HepG2 (cell line): ENCODE measurements at regions not wholly inside any gene's neighbourhood (a gene's known extent, or its start where the extent isn't known, plus 50 kb on each side); places are given as distances from the start of the nearest gene placed in this dataset.

Experiments
- ATAC-seq: fragments of 200-7000 bp; cut with Tn5 transposase; 3 replicates; pipeline ENCODE4 v1.9.1; 2020; ENCODE audit warnings: mild to moderate bottlenecking, moderate library complexity
- BruUV-seq: library from RNA; stranded (reverse); fragments of 400-500 nt; replicated peaks from 2 replicates; lab custom pipeline; 2021; lab: Mats Ljungman, UMichigan
- CTCF ChIA-PET: fragments of 300-600 bp; formaldehyde crosslinking; extraction: SDS; loops from one replicate; lab custom pipeline; 2021; ENCODE audit warnings: low total read pairs, inconsistent platforms, low intra/inter-chr PET ratio; lab: Yijun Ruan, JAX
- POLR2A ChIA-PET: fragments of 350-600 bp; sonication (Branson Sonifier 250); formaldehyde crosslinking; loops from one replicate; lab custom pipeline; 2020; ENCODE audit warnings: antibody characterized with exemption, inconsistent platforms; lab: Yijun Ruan, JAX
- DNase-seq: peaks from one replicate; pipeline ENCODE4 v3.0.0-alpha.2; 2015; ENCODE audit warnings: low spot score
- FAIRE-seq: peaks from 3 replicates; lab custom pipeline; 2011; peaks lifted over from hg19 to GRCh38; lab: Jason Lieb, UNC
- H2AFZ ChIP-seq: one replicate; pipeline ENCODE4 v1.6.1; 2011; ENCODE audit warnings: low read length, inconsistent platforms
- H3K27ac ChIP-seq: fragments of 300-600 bp; 3 replicates; pipeline ENCODE4 v1.8.0; 2011; ENCODE audit warnings: mixed run types, mild to moderate bottlenecking, mixed read lengths, low read length, inconsistent platforms; ENCODE audit not compliant: insufficient read depth; ENCODE audit errors: extremely low read length
- H3K27me3 ChIP-seq, 2 experiments: fragments of 200-600 bp in 1 of 2; 2 replicates in 1 of 2; 3 replicates in 1 of 2; pipeline versions ENCODE4 v1.6.0 to v1.8.0; 2011; ENCODE audit warnings: low read length in 2 of 2, mild to moderate bottlenecking in 2 of 2, moderate library complexity in 2 of 2, inconsistent platforms in 1 of 2; ENCODE audit not compliant: insufficient read depth in 2 of 2, control insufficient read depth in 1 of 2
- H3K36me3 ChIP-seq, 2 experiments: fragments of 200-600 bp in 1 of 2; replicated peaks in 1 of 2; 2 replicates in 1 of 2; 3 replicates in 1 of 2; pipeline versions ENCODE4 v1.5.1 to v1.8.0; 2011; ENCODE audit warnings: low read length in 2 of 2, inconsistent platforms in 1 of 2; ENCODE audit not compliant: insufficient read depth in 2 of 2, control insufficient read depth in 1 of 2
- H3K4me1 ChIP-seq: 2 replicates; pipeline ENCODE4 v1.5.1; 2012; ENCODE audit warnings: low read length, inconsistent platforms; ENCODE audit not compliant: insufficient read depth
- H3K4me2 ChIP-seq: 2 replicates; pipeline ENCODE4 v1.6.0; 2011; ENCODE audit warnings: low read depth, low read length, inconsistent platforms
- H3K4me3 ChIP-seq, 3 experiments: fragments of 200-600 bp in 1 of 3; sonication (generic), shearing (Covaris generic) in 1 of 3; replicated peaks in 1 of 3; 2 replicates each; pipeline ENCODE4 v1.5.1; 2011 to 2016; ENCODE audit warnings: low read length in 3 of 3, inconsistent platforms in 2 of 3, low read depth in 2 of 3, mild to moderate bottlenecking in 2 of 3, control low read depth in 1 of 3, mixed read lengths in 1 of 3; ENCODE audit not compliant: insufficient read depth in 1 of 3
- H3K79me2 ChIP-seq: one replicate; pipeline ENCODE4 v1.6.1; 2011; ENCODE audit warnings: low read length, inconsistent platforms; ENCODE audit not compliant: insufficient read depth
- H3K9ac ChIP-seq: 2 replicates; pipeline ENCODE4 v1.6.0; 2011; ENCODE audit warnings: mild to moderate bottlenecking, low read depth, low read length, inconsistent platforms; ENCODE audit not compliant: insufficient read depth
- H3K9me3 ChIP-seq: 2 replicates; pipeline ENCODE4 v1.5.1; 2012; ENCODE audit warnings: mild to moderate bottlenecking, low read length
- H4K20me1 ChIP-seq: 2 replicates; pipeline ENCODE4 v1.6.0; 2011; ENCODE audit warnings: inconsistent platforms, mild to moderate bottlenecking, low read length, moderate library complexity; ENCODE audit not compliant: insufficient read depth
- MAFF ChIP-seq: IDR thresholded peaks from 2 replicates; pipeline ENCODE4 v1.6.1; 2011; ENCODE audit warnings: low read depth, low read length, improper control_type of control experiment
- MAFK ChIP-seq, 2 experiments: IDR thresholded peaks in 1 of 2; conservative IDR thresholded peaks in 1 of 2; 2 replicates each; pipeline ENCODE4 v1.6.1; 2011; ENCODE audit warnings: improper control_type of control experiment in 2 of 2, low read length in 2 of 2
- ZNF33A ChIP-seq: sonication (generic); formaldehyde crosslinking; IDR thresholded peaks from 2 replicates; pipeline ENCODE4 v1.5.1; 2020; ENCODE audit warnings: missing genetic modification reagents, mild to moderate bottlenecking, moderate library complexity, borderline replicate concordance
- ZNF737 ChIP-seq: sonication (generic); formaldehyde crosslinking; IDR thresholded peaks from 2 replicates; pipeline ENCODE4 v1.5.0; 2020; ENCODE audit warnings: missing genetic modification reagents, mild to moderate bottlenecking, borderline replicate concordance
- WGBS: methylation state at CpG from one replicate; pipeline ENCODE4 v1.1.6; 2017; ENCODE audit warnings: low lambda C conversion rate; 5-methylcytosine and 5-hydroxymethylcytosine counted together
- in situ Hi-C: cut with HindIII; loops from 2 replicates; pipeline ENCODE4 v1.10.0; 2017; ENCODE audit warnings: low pct_unique_long_range_greater_than_20kb; ENCODE audit not compliant: extremely low pct_ligation_motif_present
- intact Hi-C: fragments of 100-400 bp; cut with micrococcal nuclease; formaldehyde crosslinking; loops from one replicate; pipeline ENCODE4 v1.10.0; 2022; ENCODE audit not compliant: unreplicated experiment

DNA sequence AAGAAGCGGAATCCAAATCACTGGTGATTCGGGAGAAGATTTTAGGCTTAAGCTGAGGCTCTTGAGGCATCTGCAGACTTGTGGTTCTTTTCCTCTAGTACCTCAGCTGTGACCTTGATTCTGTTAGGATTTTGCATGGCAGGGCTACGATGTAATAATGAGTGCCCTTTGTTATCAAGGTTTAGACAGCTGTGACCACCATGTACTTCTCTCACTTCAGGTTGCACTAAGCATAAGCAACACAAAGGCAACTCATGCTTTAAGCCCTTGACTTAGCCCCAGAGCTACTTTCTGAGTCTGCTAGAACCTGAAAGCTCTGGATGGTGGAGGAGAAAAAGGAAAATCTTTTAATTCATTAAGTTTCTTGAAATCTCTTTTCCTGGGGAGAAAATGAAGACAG, 1052.3 kb upstream of the PHF14 start:
- Histone ChIP-seq H3K27me3 (no peaks in the 10 kb centered on the region), H3K9ac (no peak overlapping the region), H3K4me1 (no peaks in the 10 kb centered on the region), H3K4me2 (no peak overlapping the region), H3K79me2 (no peaks in the 10 kb centered on the region), H2AFZ (no peak overlapping the region), H3K36me3 (no peaks in the 10 kb centered on the region), H3K9me3 (peaks cover 84% of the 10 kb centered on the region), H3K27ac (no peak overlapping the region), H3K4me3 (no peak overlapping the region), H4K20me1 (no peaks in the 10 kb centered on the region)
- TF ChIP-seq ZNF737 (CRISPR knock-in tag), result no peak
- FAIRE-seq (no peak), ATAC-seq (no peak), DNase-seq (no peak)
- intact Hi-C loops (no loop called here), in situ Hi-C loops (no loop called here)
- no TSS peak for BruUV-seq
- POLR2A ChIA-PET, result no interaction called here
- CTCF ChIA-PET, result no interaction called here
- 11% methylated on average over 3 of the region's 3 CpGs for WGBS

DNA sequence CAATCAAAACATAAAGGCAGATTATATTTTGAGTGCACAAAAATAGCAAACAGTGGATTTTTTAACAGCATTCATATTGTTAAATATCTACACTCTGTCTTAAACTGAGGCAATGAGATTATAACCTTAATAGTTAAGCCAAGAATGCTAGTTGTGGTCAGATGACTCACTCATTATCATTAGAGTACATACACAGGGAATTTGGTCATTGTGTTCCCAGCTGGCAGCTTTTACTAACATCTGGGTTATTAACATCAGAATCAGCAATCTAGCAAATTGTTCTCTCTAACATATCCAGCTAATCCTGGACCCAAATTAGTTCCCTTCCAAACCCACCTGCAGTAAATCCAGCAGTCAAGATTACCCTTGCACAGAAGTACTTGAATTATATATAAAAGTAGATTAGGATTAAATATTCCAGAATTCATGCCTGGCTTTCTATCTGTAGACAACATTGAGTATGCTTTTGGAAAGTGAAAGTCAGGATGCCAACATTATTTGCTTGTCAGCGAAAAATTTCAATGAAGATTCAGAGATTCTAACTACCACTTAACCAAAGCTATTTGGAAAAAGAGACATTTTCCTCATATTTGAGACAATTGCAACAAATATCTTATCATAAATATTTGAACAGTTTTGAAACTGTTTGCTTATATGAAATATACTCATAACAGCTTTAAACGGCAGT, 1035.6 kb upstream of the PHF14 start:
- no peak overlapping the region for H2AFZ ChIP-seq
- H3K9ac ChIP-seq, result no peak overlapping the region
- H3K9me3 ChIP-seq, result peaks cover 47% of the 10 kb centered on the region
- no TSS peak for BruUV-seq
- DNase-seq (no peak), ATAC-seq (no peak), FAIRE-seq (no peak)
- no peaks in the 10 kb centered on the region for H3K79me2 ChIP-seq
- intact Hi-C loops, result no loop called here
- 4% methylated on average over 2 of the region's 2 CpGs for WGBS
- no peaks in the 10 kb centered on the region for H3K4me1 ChIP-seq
- no peaks in the 10 kb centered on the region for H4K20me1 ChIP-seq
- H3K27me3 ChIP-seq, result no peaks in the 10 kb centered on the region
- no peak overlapping the region for H3K4me3 ChIP-seq
- in situ Hi-C loops, result no loop called here
- ChIA-PET POLR2A (no interaction called here), CTCF (no interaction called here)
- no peak overlapping the region for H3K4me2 ChIP-seq
- H3K36me3 ChIP-seq, result no peaks in the 10 kb centered on the region
- TF ChIP-seq ZNF33A (CRISPR knock-in tag) (no peak), MAFK (conservative IDR thresholded peaks at IDR 0.05 in 1 of 2, IDR thresholded peaks at IDR 0.05 in 1 of 2; ENCODE audit: low read length in 2 of 2) (peak; percentile 59 to 65; a peak in 3 of 4 replicates), MAFF (peak; percentile 41; the same call in 1 of the 2 replicates)
- H3K27ac ChIP-seq, result no peak overlapping the region
